Effector memory CD8-positive, alpha-beta T cell (primary cell): ENCODE measurements at regions not wholly inside any gene's neighbourhood (a gene's known extent, or its start where the extent isn't known, plus 50 kb on each side); places are given as distances from the start of the nearest gene placed in this dataset.
"Not testable (repeated sequence)": the region's sequence is repeated elsewhere in the genome, so short reads cannot be mapped to it uniquely, and the experiment has no call there.

Source experiments
- ATAC-seq: fragments of 150-1000 bp; cut with Tn5 transposase; replicated peaks from 2 replicates; pipeline ENCODE4 v1.10.0; 2021; ENCODE audit warnings: mild to moderate bottlenecking, moderate library complexity
- DNase-seq, 3 experiments: peaks; one replicate each; pipeline ENCODE4 v3.0.0; 2021
- H3K27ac Mint-ChIP-seq, 2 donors: one replicate each; pipeline ENCODE4 v1.8.0; 2022; ENCODE audit warnings: mild to moderate bottlenecking in 2 of 2, mixed read lengths in 2 of 2, moderate library complexity in 2 of 2
- H3K27me3 Mint-ChIP-seq, 2 donors: one replicate each; pipeline ENCODE4 v1.8.0; 2022; ENCODE audit warnings: mixed read lengths in 2 of 2
- H3K36me3 Mint-ChIP-seq: one replicate; pipeline ENCODE4 v1.8.0; 2022; ENCODE audit warnings: mild to moderate bottlenecking, moderate library complexity, mixed read lengths; ENCODE audit not compliant: insufficient read depth
- H3K4me1 Mint-ChIP-seq, 2 donors: one replicate each; pipeline ENCODE4 v1.8.0; 2022; ENCODE audit warnings: low read depth in 2 of 2, mixed read lengths in 2 of 2
- H3K4me3 Mint-ChIP-seq, 2 donors: one replicate each; pipeline ENCODE4 v1.8.0; 2022; ENCODE audit warnings: mild to moderate bottlenecking in 2 of 2, mixed read lengths in 2 of 2, moderate library complexity in 2 of 2
- H3K9me3 Mint-ChIP-seq, 2 donors: one replicate each; pipeline ENCODE4 v1.8.0; 2022; ENCODE audit warnings: mixed read lengths in 2 of 2

GRCh38 chr1:81304187-81304586 lies 496.5 kb upstream of the ADGRL2 start:
- DNase-seq = no peak
- Mint-ChIP-seq H3K27ac (no peak overlapping the region), H3K4me3 (no peak overlapping the region), H3K9me3 (peaks cover 9% of the 10 kb centered on the region in 2 donors), H3K36me3 (no peaks in the 10 kb centered on the region), H3K4me1 (no peaks in the 10 kb centered on the region), H3K27me3 (no peaks in the 10 kb centered on the region)
- ATAC-seq = no peak

GRCh38 chr1:81299892-81300291 lies 500.8 kb upstream of the ADGRL2 start:
- no peaks in the 10 kb centered on the region for H3K27me3 Mint-ChIP-seq
- no peak overlapping the region for H3K4me3 Mint-ChIP-seq
- H3K36me3 Mint-ChIP-seq = no peaks in the 10 kb centered on the region
- no peak for ATAC-seq
- no peak for DNase-seq
- H3K9me3 Mint-ChIP-seq = peaks cover 9 to 15% of the 10 kb centered on the region in 2 donors
- no peaks in the 10 kb centered on the region for H3K4me1 Mint-ChIP-seq
- no peak overlapping the region for H3K27ac Mint-ChIP-seq

- no peak for DNase-seq
- no peak for ATAC-seq
- H3K27ac Mint-ChIP-seq = no peak overlapping the region
- H3K27me3 Mint-ChIP-seq = no peaks in the 10 kb centered on the region
- no peaks in the 10 kb centered on the region for H3K4me1 Mint-ChIP-seq
- H3K4me3 Mint-ChIP-seq = no peak overlapping the region
- H3K36me3 Mint-ChIP-seq = no peaks in the 10 kb centered on the region
- peaks cover 7 to 15% of the 10 kb centered on the region in 2 donors for H3K9me3 Mint-ChIP-seq
Observed at GRCh38 chr1:81298266-81298665, 502.5 kb upstream of the ADGRL2 start.

- Mint-ChIP-seq H3K9me3 (peaks cover 0 to 11% of the 10 kb centered on the region in 2 donors), H3K27ac (no peak overlapping the region), H3K36me3 (no peaks in the 10 kb centered on the region), H3K4me1 (no peaks in the 10 kb centered on the region), H3K4me3 (no peak overlapping the region), H3K27me3 (no peaks in the 10 kb centered on the region)
- DNase-seq (no peak), ATAC-seq (no peak)
Observed at GRCh38 chr1:81296601-81297000, 504.1 kb upstream of the ADGRL2 start.

- no peaks in the 10 kb centered on the region for H3K4me1 Mint-ChIP-seq
- H3K4me3 Mint-ChIP-seq = no peak overlapping the region
- H3K36me3 Mint-ChIP-seq = no peaks in the 10 kb centered on the region
- no peaks in the 10 kb centered on the region for H3K27me3 Mint-ChIP-seq
- H3K27ac Mint-ChIP-seq = no peak overlapping the region
- DNase-seq = no peak
- ATAC-seq = no peak
- H3K9me3 Mint-ChIP-seq = peaks cover 0 to 1% of the 10 kb centered on the region in 2 donors
Observed at GRCh38 chr1:81290326-81290725, 510.4 kb upstream of the ADGRL2 start.

GRCh38 chr1:81288689-81289088 lies 512.0 kb upstream of the ADGRL2 start:
- no peaks in the 10 kb centered on the region for H3K27me3 Mint-ChIP-seq
- DNase-seq (no peak), ATAC-seq (no peak)
- H3K36me3 Mint-ChIP-seq = no peaks in the 10 kb centered on the region
- no peak overlapping the region for H3K27ac Mint-ChIP-seq
- peaks cover 0 to 1% of the 10 kb centered on the region in 2 donors for H3K9me3 Mint-ChIP-seq
- no peak overlapping the region for H3K4me3 Mint-ChIP-seq
- no peaks in the 10 kb centered on the region for H3K4me1 Mint-ChIP-seq

- ATAC-seq (no peak), DNase-seq (no peak)
- Mint-ChIP-seq H3K4me3 (no peak overlapping the region), H3K9me3 (no peaks in the 10 kb centered on the region), H3K36me3 (no peaks in the 10 kb centered on the region), H3K27ac (no peak overlapping the region), H3K27me3 (no peaks in the 10 kb centered on the region), H3K4me1 (no peaks in the 10 kb centered on the region)
Observed at GRCh38 chr1:81287411-81288080, 513.2 kb upstream of the ADGRL2 start.

- H3K4me1 Mint-ChIP-seq = no peaks in the 10 kb centered on the region
- DNase-seq = no peak
- H3K27me3 Mint-ChIP-seq = no peaks in the 10 kb centered on the region
- ATAC-seq = no peak
- H3K36me3 Mint-ChIP-seq = no peaks in the 10 kb centered on the region
- H3K9me3 Mint-ChIP-seq = peaks cover 0 to 4% of the 10 kb centered on the region in 2 donors
- no peak overlapping the region for H3K4me3 Mint-ChIP-seq
- no peak overlapping the region for H3K27ac Mint-ChIP-seq
Observed at GRCh38 chr1:81270051-81270450, 530.7 kb upstream of the ADGRL2 start.

- Mint-ChIP-seq H3K4me3 (no peak overlapping the region), H3K36me3 (no peaks in the 10 kb centered on the region), H3K27me3 (no peaks in the 10 kb centered on the region), H3K9me3 (peaks cover 0 to 5% of the 10 kb centered on the region in 2 donors), H3K27ac (no peak overlapping the region), H3K4me1 (no peaks in the 10 kb centered on the region)
- DNase-seq (no peak), ATAC-seq (no peak)
Observed at GRCh38 chr1:81264976-81265375, 535.8 kb upstream of the ADGRL2 start.

GRCh38 chr1:81259625-81260411 lies 540.9 kb upstream of the ADGRL2 start:
- no peaks in the 10 kb centered on the region for H3K27me3 Mint-ChIP-seq
- ATAC-seq (no peak), DNase-seq (no peak)
- no peak overlapping the region for H3K27ac Mint-ChIP-seq
- no peaks in the 10 kb centered on the region for H3K36me3 Mint-ChIP-seq
- H3K9me3 Mint-ChIP-seq = peaks cover 4 to 12% of the 10 kb centered on the region in 2 donors
- H3K4me3 Mint-ChIP-seq = no peak overlapping the region
- H3K4me1 Mint-ChIP-seq = no peaks in the 10 kb centered on the region

GRCh38 chr1:81254560-81254959 lies 546.2 kb upstream of the ADGRL2 start:
- no peaks in the 10 kb centered on the region for H3K4me1 Mint-ChIP-seq
- DNase-seq (no peak), ATAC-seq (no peak)
- H3K27me3 Mint-ChIP-seq = no peaks in the 10 kb centered on the region
- H3K27ac Mint-ChIP-seq = no peak overlapping the region
- peaks cover 10 to 12% of the 10 kb centered on the region in 2 donors for H3K9me3 Mint-ChIP-seq
- H3K4me3 Mint-ChIP-seq = no peak overlapping the region
- no peaks in the 10 kb centered on the region for H3K36me3 Mint-ChIP-seq

- no peak overlapping the region for H3K27ac Mint-ChIP-seq
- H3K27me3 Mint-ChIP-seq = no peaks in the 10 kb centered on the region
- DNase-seq (no peak), ATAC-seq (no peak)
- peaks cover 14 to 17% of the 10 kb centered on the region in 2 donors for H3K9me3 Mint-ChIP-seq
- H3K4me3 Mint-ChIP-seq = no peak overlapping the region
- no peaks in the 10 kb centered on the region for H3K36me3 Mint-ChIP-seq
- H3K4me1 Mint-ChIP-seq = no peaks in the 10 kb centered on the region
Observed at GRCh38 chr1:81254068-81254467, 546.7 kb upstream of the ADGRL2 start.

- Mint-ChIP-seq H3K4me3 (no peak overlapping the region), H3K4me1 (no peaks in the 10 kb centered on the region), H3K27ac (no peak overlapping the region), H3K27me3 (no peaks in the 10 kb centered on the region), H3K36me3 (no peaks in the 10 kb centered on the region), H3K9me3 (peaks cover 23 to 29% of the 10 kb centered on the region in 2 donors)
- DNase-seq (no peak), ATAC-seq (no peak)
Observed at GRCh38 chr1:81252471-81253151, 548.1 kb upstream of the ADGRL2 start.

GRCh38 chr1:81250825-81251224 lies 549.9 kb upstream of the ADGRL2 start:
- ATAC-seq, H3K27me3 Mint-ChIP-seq, H3K27ac Mint-ChIP-seq, H3K4me1 Mint-ChIP-seq, H3K36me3 Mint-ChIP-seq, H3K4me3 Mint-ChIP-seq, DNase-seq: not testable (repeated sequence)
- H3K9me3 Mint-ChIP-seq = peaks cover 34 to 42% of the 10 kb centered on the region in 2 donors
